ENCODE measurements at regions not wholly inside any gene's neighbourhood (a gene's known extent, or its start where the extent isn't known, plus 50 kb on each side); places are given as distances from the start of the nearest gene placed in this dataset.
"Not testable (repeated sequence)": the region's sequence is repeated elsewhere in the genome, so short reads cannot be mapped to it uniquely, and the experiment has no call there.

- DNase-seq (ENCODE audit: low read depth), result no peak
Measured at GRCh38 chr2:43071599-43072550, 154.5 kb downstream of the ZFP36L2 start.

GRCh38 chr2:43070676-43071502, 155.5 kb downstream of the ZFP36L2 start:
- no peak for DNase-seq (ENCODE audit: low read depth)

DNA sequence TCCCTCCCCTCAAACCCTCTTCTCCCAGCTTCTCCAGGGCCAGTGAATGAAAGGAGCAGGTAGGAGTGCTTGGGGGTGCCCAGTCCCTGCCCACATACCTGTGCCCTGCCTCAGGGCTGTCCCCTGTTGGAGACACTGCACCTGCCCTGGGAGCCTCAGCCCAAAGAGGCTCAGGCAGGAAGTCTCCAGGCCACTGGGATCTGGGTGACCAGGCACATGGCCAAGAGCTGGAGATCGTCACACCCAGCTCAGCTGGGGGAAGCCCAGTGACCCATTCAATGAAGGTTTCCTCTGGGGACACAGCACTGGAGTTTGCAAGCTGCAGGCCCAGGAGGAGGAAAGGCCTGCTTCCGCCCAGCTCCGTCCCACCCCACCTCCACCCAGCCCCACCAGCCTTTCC, 156.4 kb downstream of the ZFP36L2 start:
- no peak for DNase-seq (ENCODE audit: low read depth)

GRCh38 chr2:43068631-43069517, 157.5 kb downstream of the ZFP36L2 start:
- no peak for DNase-seq (ENCODE audit: low read depth)

GRCh38 chr2:43068041-43068533, 158.3 kb downstream of the ZFP36L2 start:
- DNase-seq (ENCODE audit: low read depth), result no peak

- no peak for DNase-seq (ENCODE audit: low read depth)
Measured at GRCh38 chr2:43067254-43068040, 159.0 kb downstream of the ZFP36L2 start.

DNA sequence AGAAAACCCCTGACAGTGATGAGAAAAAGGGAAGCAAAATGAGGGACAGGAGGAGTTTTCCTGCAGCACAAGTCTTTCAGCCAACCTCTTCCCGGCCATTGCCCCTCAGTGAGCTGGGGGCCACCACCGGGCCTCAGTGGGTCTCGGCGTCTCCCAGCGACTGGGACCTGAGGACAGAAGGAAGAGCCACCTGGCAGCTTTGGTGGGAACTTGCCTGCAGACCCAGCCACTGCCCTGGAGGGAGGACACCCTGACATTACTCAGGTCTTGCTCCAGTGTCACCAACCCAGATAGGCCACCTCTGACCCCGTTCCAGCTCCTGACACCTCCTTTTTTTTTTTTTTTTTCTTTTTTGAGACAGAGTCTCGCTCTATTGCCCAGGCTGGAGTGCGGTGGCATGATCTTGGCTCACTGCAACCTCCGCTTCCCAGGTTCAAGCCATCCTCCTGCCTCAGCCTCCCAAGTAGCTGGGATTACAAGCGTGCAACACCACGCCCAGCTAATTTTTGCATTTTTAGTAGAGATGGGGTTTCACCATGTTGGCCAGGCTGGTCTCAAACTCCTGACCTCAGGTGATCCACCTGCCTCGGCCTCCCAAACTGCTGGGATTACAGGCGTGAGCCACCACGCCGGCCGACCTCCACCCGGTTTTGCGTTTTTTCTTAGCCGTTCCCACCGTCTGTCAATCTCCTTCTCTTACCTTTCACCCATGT, 159.7 kb downstream of the ZFP36L2 start:
- DNase-seq (ENCODE audit: low read depth), result not testable (repeated sequence)

GRCh38 chr2:43065871-43066270, 160.5 kb downstream of the ZFP36L2 start:
- DNase-seq (ENCODE audit: low read depth), result no peak

DNA sequence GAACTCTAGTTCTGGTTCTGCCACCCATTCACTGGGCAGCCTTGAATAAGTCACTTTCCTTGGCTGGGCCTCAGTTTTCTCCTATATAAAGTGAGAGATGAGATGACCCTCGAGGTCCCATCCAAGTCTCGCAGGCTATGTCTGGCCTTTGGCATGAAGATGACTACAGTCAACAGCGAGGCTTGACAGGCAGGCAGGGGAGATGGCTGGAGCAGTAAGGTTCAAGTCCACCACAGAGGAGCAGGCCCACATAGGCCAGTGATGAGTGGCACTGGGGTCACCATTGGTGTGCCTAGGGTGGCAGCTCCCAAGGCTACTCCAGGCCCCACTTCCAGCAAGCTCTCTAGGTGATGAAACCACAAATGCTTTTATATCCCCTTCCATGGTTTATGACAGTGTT, 161.4 kb downstream of the ZFP36L2 start:
- DNase-seq (ENCODE audit: low read depth), result no peak

- DNase-seq (ENCODE audit: low read depth), result not testable (repeated sequence)
Measured at GRCh38 chr2:43063096-43063495, 163.3 kb downstream of the ZFP36L2 start.

DNA sequence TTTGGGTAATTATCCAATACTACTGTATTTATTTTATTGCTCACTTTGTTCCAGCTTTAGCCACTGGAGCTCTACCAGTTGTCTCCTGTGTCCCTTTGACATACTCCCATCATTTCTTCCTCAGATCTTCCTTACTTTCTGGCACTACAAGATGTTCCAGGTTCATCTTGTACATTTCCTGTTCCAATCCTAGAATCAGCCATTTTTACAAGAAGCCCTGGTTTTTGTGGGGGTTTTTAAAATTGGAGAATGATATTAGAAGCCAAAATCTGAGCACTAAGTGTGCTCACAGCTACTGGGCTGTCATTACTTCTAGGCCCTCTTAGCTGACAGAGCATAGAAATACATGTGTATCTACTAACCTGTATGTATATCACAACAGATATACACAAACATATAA, 164.3 kb downstream of the ZFP36L2 start:
- DNase-seq (ENCODE audit: low read depth), result no peak

- no peak for DNase-seq (ENCODE audit: low read depth)
Measured at GRCh38 chr2:43060390-43061016, 165.9 kb downstream of the ZFP36L2 start.

GRCh38 chr2:43059183-43059897, 167.1 kb downstream of the ZFP36L2 start:
- peak; percentile 35 for DNase-seq (ENCODE audit: low read depth)

DNA sequence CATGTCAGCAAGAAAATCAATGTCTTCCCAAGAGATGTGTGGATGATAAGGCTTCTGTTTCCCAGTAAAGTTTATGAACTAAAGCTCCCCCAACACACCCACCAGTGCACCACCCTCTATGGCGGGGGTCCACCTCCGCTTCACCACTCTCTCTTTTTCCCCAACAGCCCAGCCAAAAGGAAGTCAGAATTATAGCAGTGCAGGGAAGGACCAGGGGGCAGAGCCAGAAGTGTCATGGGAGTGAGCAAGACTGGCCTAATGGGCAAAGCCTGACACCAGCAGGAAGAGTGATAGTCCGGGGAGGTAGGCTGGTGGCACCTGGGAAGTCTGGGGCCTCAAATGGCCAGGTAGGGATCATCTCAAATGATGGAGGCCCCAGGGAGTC, 167.7 kb downstream of the ZFP36L2 start:
- DNase-seq (ENCODE audit: low read depth), result no peak

- DNase-seq (ENCODE audit: low read depth), result no peak
Measured at GRCh38 chr2:43057742-43058725, 168.4 kb downstream of the ZFP36L2 start.

GRCh38 chr2:43057026-43057741, 169.2 kb downstream of the ZFP36L2 start:
- no peak for DNase-seq (ENCODE audit: low read depth)

- no peak for DNase-seq (ENCODE audit: low read depth)
Measured at GRCh38 chr2:43055985-43056384, 170.4 kb downstream of the ZFP36L2 start.
